ENCODE measurements at regions not wholly inside any gene's neighbourhood (a gene's known extent, or its start where the extent isn't known, plus 50 kb on each side); places are given as distances from the start of the nearest gene placed in this dataset.

- ATAC-seq (no peak), DNase-seq (ENCODE audit: low spot score) (no peak)
Observed at GRCh38 chr6:14361956-14362587, 244.5 kb downstream of the CD83 start.

- DNase-seq (ENCODE audit: low spot score), result no peak
- ATAC-seq, result no peak
Observed at GRCh38 chr6:14364370-14364769, 246.8 kb downstream of the CD83 start.

GRCh38 chr6:14365393-14365792, 247.8 kb downstream of the CD83 start:
- DNase-seq (ENCODE audit: low spot score), result no peak
- no peak for ATAC-seq

- ATAC-seq, result no peak
- DNase-seq (ENCODE audit: low spot score), result no peak
Observed at GRCh38 chr6:14366315-14366714, 248.7 kb downstream of the CD83 start.

GRCh38 chr6:14366872-14367271, 249.3 kb downstream of the CD83 start:
- ATAC-seq, result peak; percentile 88
- peak; percentile 52 for DNase-seq (ENCODE audit: low spot score)

- peak; percentile 11 for ATAC-seq
- no peak for DNase-seq (ENCODE audit: low spot score)
Observed at GRCh38 chr6:14367296-14367695, 249.7 kb downstream of the CD83 start.

GRCh38 chr6:14369717-14370116, 252.1 kb downstream of the CD83 start:
- DNase-seq (ENCODE audit: low spot score) (no peak), ATAC-seq (no peak)

GRCh38 chr6:14371530-14371929, 254.0 kb downstream of the CD83 start:
- ATAC-seq (no peak), DNase-seq (ENCODE audit: low spot score) (no peak)

GRCh38 chr6:14372734-14373489, 255.3 kb downstream of the CD83 start:
- ATAC-seq, result no peak
- no peak for DNase-seq (ENCODE audit: low spot score)

GRCh38 chr6:14373648-14374437, 256.3 kb downstream of the CD83 start:
- DNase-seq (ENCODE audit: low spot score) (no peak), ATAC-seq (peak; percentile 52)

- DNase-seq (ENCODE audit: low spot score), result no peak
Observed at GRCh38 chr6:14375930-14376329, 258.4 kb downstream of the CD83 start.

GRCh38 chr6:14379568-14379967, 262.0 kb downstream of the CD83 start:
- DNase-seq (ENCODE audit: low spot score) (no peak), ATAC-seq (no peak)

More at GRCh38 chr6:14375930-14376329, 258.4 kb downstream of the CD83 start:
- no peak for ATAC-seq

GRCh38 chr6:14380086-14380820, 262.7 kb downstream of the CD83 start:
- ATAC-seq (no peak), DNase-seq (ENCODE audit: low spot score) (no peak)

GRCh38 chr6:14380901-14381828, 263.6 kb downstream of the CD83 start:
- DNase-seq (ENCODE audit: low spot score) (no peak), ATAC-seq (no peak)

- no peak for ATAC-seq
- no peak for DNase-seq (ENCODE audit: low spot score)
Observed at GRCh38 chr6:14381829-14382677, 264.5 kb downstream of the CD83 start.

- DNase-seq (ENCODE audit: low spot score) (no peak), ATAC-seq (no peak)
Observed at GRCh38 chr6:14382678-14383236, 265.2 kb downstream of the CD83 start.

GRCh38 chr6:14383393-14384174, 266.0 kb downstream of the CD83 start:
- ATAC-seq (no peak), DNase-seq (ENCODE audit: low spot score) (no peak)
